HepG2 (cell line): ENCODE measurements at regions not wholly inside any gene's neighbourhood (a gene's known extent, or its start where the extent isn't known, plus 50 kb on each side); places are given as distances from the start of the nearest gene placed in this dataset.

ENCODE experiments used
- CEBPB ChIP-seq: IDR thresholded peaks from 2 replicates; pipeline ENCODE4 v1.6.1; 2011; ENCODE audit warnings: low read depth, low read length, improper control_type of control experiment, borderline replicate concordance
- EP300 ChIP-seq, 3 experiments: sonication (generic) in 1 of 3; formaldehyde crosslinking in 1 of 3; IDR thresholded peaks; 2 replicates each; pipeline versions ENCODE4 v1.5.1 to v1.6.1; 2011 to 2020; ENCODE audit warnings: low read depth in 2 of 3, low read length in 2 of 3, borderline replicate concordance in 1 of 3, improper control_type of control experiment in 1 of 3, mild to moderate bottlenecking in 1 of 3, missing genetic modification reagents in 1 of 3, moderate library complexity in 1 of 3
- EZH2 ChIP-seq: conservative IDR thresholded peaks from 2 replicates; pipeline ENCODE4 v1.6.1; 2012; ENCODE audit warnings: mild to moderate bottlenecking, low read depth, low read length, moderate library complexity
- FOXM1 ChIP-seq: sonication (generic); formaldehyde crosslinking; IDR thresholded peaks from 2 replicates; pipeline ENCODE4 v1.5.0; 2020; ENCODE audit warnings: missing genetic modification reagents
- GATA4 ChIP-seq: sonication (generic); IDR thresholded peaks from 2 replicates; pipeline ENCODE4 v1.6.1; 2016; ENCODE audit warnings: antibody characterized with exemption, low read depth, borderline replicate concordance
- KDM3A ChIP-seq: IDR thresholded peaks from 2 replicates; pipeline ENCODE4 v1.6.1; 2018; ENCODE audit warnings: low read depth, missing compliant biosample characterization
- MAX ChIP-seq: IDR thresholded peaks from 2 replicates; pipeline ENCODE4 v1.6.1; 2012; ENCODE audit warnings: inconsistent platforms
- PCBP1 ChIP-seq: fragments of 200-400 bp; formaldehyde crosslinking; IDR thresholded peaks from 2 replicates; pipeline ENCODE4 v1.6.1; 2017; ENCODE audit warnings: mild to moderate bottlenecking, low read depth, low read length, borderline replicate concordance
- STAT6 ChIP-seq: sonication (generic); formaldehyde crosslinking; IDR thresholded peaks from 2 replicates; pipeline ENCODE4 v1.4.0; 2020; ENCODE audit warnings: missing genetic modification reagents, mild to moderate bottlenecking, borderline replicate concordance
- SUZ12 ChIP-seq: fragments of 150-350 bp; IDR thresholded peaks from 2 replicates; pipeline ENCODE4 v1.6.1; 2014; ENCODE audit warnings: low read depth, low read length
- UBTF ChIP-seq: sonication (generic); formaldehyde crosslinking; IDR thresholded peaks from 2 replicates; pipeline ENCODE4 v1.4.0; 2020; ENCODE audit warnings: mild to moderate bottlenecking, missing genetic modification reagents
- ZNF782 ChIP-seq: sonication (generic); formaldehyde crosslinking; IDR thresholded peaks from 2 replicates; pipeline ENCODE4 v1.4.0; 2020; ENCODE audit warnings: missing genetic modification reagents, mild to moderate bottlenecking, borderline replicate concordance
- ZNF841 ChIP-seq: sonication (generic); formaldehyde crosslinking; IDR thresholded peaks from 2 replicates; pipeline ENCODE4 v1.8.1; 2023; ENCODE audit warnings: missing genetic modification reagents, borderline replicate concordance
- TF ChIP-seq, protein P1 (sequence below): sonication (generic); formaldehyde crosslinking; IDR thresholded peaks from 2 replicates; pipeline ENCODE4 v1.5.0; 2020; ENCODE audit warnings: mild to moderate bottlenecking, missing genetic modification reagents, moderate library complexity

GRCh38 chr10:10716972-10717371 is 300.7 kb upstream of the CELF2 start:
- TF ChIP-seq UBTF (CRISPR knock-in tag): no peak
- no peak for TF ChIP-seq ZNF841 (CRISPR knock-in tag)
- TF ChIP-seq KDM3A (CRISPR knock-in tag): no peak
- TF ChIP-seq MAX: no peak
- TF ChIP-seq STAT6 (CRISPR knock-in tag): no peak
- TF ChIP-seq, protein P1, sequence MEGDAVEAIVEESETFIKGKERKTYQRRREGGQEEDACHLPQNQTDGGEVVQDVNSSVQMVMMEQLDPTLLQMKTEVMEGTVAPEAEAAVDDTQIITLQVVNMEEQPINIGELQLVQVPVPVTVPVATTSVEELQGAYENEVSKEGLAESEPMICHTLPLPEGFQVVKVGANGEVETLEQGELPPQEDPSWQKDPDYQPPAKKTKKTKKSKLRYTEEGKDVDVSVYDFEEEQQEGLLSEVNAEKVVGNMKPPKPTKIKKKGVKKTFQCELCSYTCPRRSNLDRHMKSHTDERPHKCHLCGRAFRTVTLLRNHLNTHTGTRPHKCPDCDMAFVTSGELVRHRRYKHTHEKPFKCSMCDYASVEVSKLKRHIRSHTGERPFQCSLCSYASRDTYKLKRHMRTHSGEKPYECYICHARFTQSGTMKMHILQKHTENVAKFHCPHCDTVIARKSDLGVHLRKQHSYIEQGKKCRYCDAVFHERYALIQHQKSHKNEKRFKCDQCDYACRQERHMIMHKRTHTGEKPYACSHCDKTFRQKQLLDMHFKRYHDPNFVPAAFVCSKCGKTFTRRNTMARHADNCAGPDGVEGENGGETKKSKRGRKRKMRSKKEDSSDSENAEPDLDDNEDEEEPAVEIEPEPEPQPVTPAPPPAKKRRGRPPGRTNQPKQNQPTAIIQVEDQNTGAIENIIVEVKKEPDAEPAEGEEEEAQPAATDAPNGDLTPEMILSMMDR (CRISPR knock-in tag): no peak
- TF ChIP-seq EZH2: no peak
- TF ChIP-seq FOXM1 (CRISPR knock-in tag): no peak
- TF ChIP-seq SUZ12: no peak
- no peak for TF ChIP-seq ZNF782
- TF ChIP-seq CEBPB: no peak
- no peak for TF ChIP-seq PCBP1
- TF ChIP-seq EP300 (IDR thresholded peaks at IDR 0.05; ENCODE audit: low read depth in 2 of 2, low read length in 2 of 2): no peak
- TF ChIP-seq EP300 (CRISPR knock-in tag; IDR thresholded peaks at IDR 0.05; ENCODE audit: borderline replicate concordance): no peak
- no peak for TF ChIP-seq GATA4
